ENCODE measurements at regions not wholly inside any gene's neighbourhood (a gene's known extent, or its start where the extent isn't known, plus 50 kb on each side); places are given as distances from the start of the nearest gene placed in this dataset.

- CTCF ChIA-PET (ENCODE audit: low intra/inter-chr PET ratio, low total read pairs), result no interaction called here
Measured at GRCh38 chr4:38467296-38467695, 196.7 kb upstream of the KLF3 start.

GRCh38 chr4:38468339-38468866, 195.6 kb upstream of the KLF3 start:
- Histone ChIP-seq H3K4me1 (ENCODE audit: insufficient read depth, low read length) (peaks cover 20% of the 10 kb centered on the region), H3K9me3 (ENCODE audit: low read length) (peaks cover 16% of the 10 kb centered on the region), H3K9ac (ENCODE audit: insufficient read depth, low read depth, low read length) (no peak overlapping the region), H3K27me3 (ENCODE audit: control insufficient read depth in 1 of 2, insufficient read depth in 2 of 2, low read length in 2 of 2) (no peaks in the 10 kb centered on the region), H4K20me1 (ENCODE audit: insufficient read depth, low read length) (no peaks in the 10 kb centered on the region), H3K27ac (ENCODE audit: extremely low read length, insufficient read depth, low read length) (no peak overlapping the region), H3K4me2 (ENCODE audit: low read depth, low read length) (no peak overlapping the region), H2AFZ (ENCODE audit: low read length) (no peak overlapping the region), H3K79me2 (ENCODE audit: insufficient read depth, low read length) (no peaks in the 10 kb centered on the region), H3K36me3 (replicated peaks in 1 of 2; ENCODE audit: control insufficient read depth in 1 of 2, insufficient read depth in 2 of 2, low read length in 2 of 2) (no peaks in the 10 kb centered on the region), H3K4me3 (replicated peaks in 1 of 3; ENCODE audit: insufficient read depth in 1 of 3, low read depth in 2 of 3, low read length in 3 of 3) (no peak overlapping the region)
- in situ Hi-C loops (cut with HindIII; ENCODE audit: extremely low pct_ligation_motif_present, low pct_unique_long_range_greater_than_20kb) (no loop called here), intact Hi-C loops (cut with micrococcal nuclease; ENCODE audit: unreplicated experiment) (no loop called here)
- ATAC-seq, result no peak
- POLR2A ChIA-PET, result no interaction called here
- no peak for FAIRE-seq
- BruUV-seq (replicated peaks), result no TSS peak
- 84% methylated on average over 3 of the region's 3 CpGs for WGBS (ENCODE audit: low lambda C conversion rate)
- no peak for DNase-seq (ENCODE audit: low spot score)
- CTCF ChIA-PET (ENCODE audit: low intra/inter-chr PET ratio, low total read pairs), result no interaction called here
- TF ChIP-seq GATA4 (IDR thresholded peaks at IDR 0.05; ENCODE audit: borderline replicate concordance, low read depth) (no peak), KDM3A (CRISPR knock-in tag; IDR thresholded peaks at IDR 0.05; ENCODE audit: low read depth) (no peak), ZNF44 (CRISPR knock-in tag; IDR thresholded peaks at IDR 0.05) (no peak), ZNF431 (CRISPR knock-in tag; IDR thresholded peaks at IDR 0.05; ENCODE audit: borderline replicate concordance, low read depth) (no peak), ARID4A (CRISPR knock-in tag; IDR thresholded peaks at IDR 0.05; ENCODE audit: borderline replicate concordance) (no peak), CBX5 (CRISPR knock-in tag; IDR thresholded peaks at IDR 0.05; ENCODE audit: borderline replicate concordance) (no peak), ZNF883 (CRISPR knock-in tag; IDR thresholded peaks at IDR 0.05; ENCODE audit: not compliant biosample characterization) (no peak), UBTF (CRISPR knock-in tag; IDR thresholded peaks at IDR 0.05) (no peak), FOXK2 (IDR thresholded peaks at IDR 0.05) (no peak)

More at GRCh38 chr4:38467296-38467695, 196.7 kb upstream of the KLF3 start:
- Histone ChIP-seq H3K9me3 (ENCODE audit: low read length) (peaks cover 16% of the 10 kb centered on the region), H3K27ac (ENCODE audit: extremely low read length, insufficient read depth, low read length) (no peak overlapping the region), H4K20me1 (ENCODE audit: insufficient read depth, low read length) (no peaks in the 10 kb centered on the region), H3K4me3 (replicated peaks in 1 of 3; ENCODE audit: insufficient read depth in 1 of 3, low read depth in 2 of 3, low read length in 3 of 3) (no peak overlapping the region), H2AFZ (ENCODE audit: low read length) (no peak overlapping the region), H3K4me2 (ENCODE audit: low read depth, low read length) (no peak overlapping the region), H3K36me3 (replicated peaks in 1 of 2; ENCODE audit: control insufficient read depth in 1 of 2, insufficient read depth in 2 of 2, low read length in 2 of 2) (no peaks in the 10 kb centered on the region), H3K79me2 (ENCODE audit: insufficient read depth, low read length) (no peaks in the 10 kb centered on the region), H3K9ac (ENCODE audit: insufficient read depth, low read depth, low read length) (no peak overlapping the region), H3K4me1 (ENCODE audit: insufficient read depth, low read length) (peaks cover 20% of the 10 kb centered on the region), H3K27me3 (ENCODE audit: control insufficient read depth in 1 of 2, insufficient read depth in 2 of 2, low read length in 2 of 2) (no peaks in the 10 kb centered on the region)
- intact Hi-C loops (cut with micrococcal nuclease; ENCODE audit: unreplicated experiment) (no loop called here), in situ Hi-C loops (cut with HindIII; ENCODE audit: extremely low pct_ligation_motif_present, low pct_unique_long_range_greater_than_20kb) (no loop called here)
- ATAC-seq (no peak), DNase-seq (ENCODE audit: low spot score) (no peak), FAIRE-seq (no peak)
- POLR2A ChIA-PET, result no interaction called here
- 4% methylated on average over 1 of the region's 1 CpG for WGBS (ENCODE audit: low lambda C conversion rate)
- no peak for TF ChIP-seq ZFAT (CRISPR knock-in tag; conservative IDR thresholded peaks at IDR 0.05)
- TF ChIP-seq ZNF614 (CRISPR knock-in tag; IDR thresholded peaks at IDR 0.05; ENCODE audit: borderline replicate concordance), result peak; percentile 100
- no TSS peak for BruUV-seq (replicated peaks)
